Sciatic nerve (tissue), 2 donors: ENCODE measurements at regions not wholly inside any gene's neighbourhood (a gene's known extent, or its start where the extent isn't known, plus 50 kb on each side); places are given as distances from the start of the nearest gene placed in this dataset.

Experiments
- ATAC-seq: fragments of 200-7000 bp; cut with Tn5 transposase; one replicate; pipeline ENCODE4 v1.9.1; 2020; ENCODE audit warnings: mild to moderate bottlenecking, moderate library complexity
- DNase-seq: peaks from one replicate; pipeline ENCODE4 v3.0.0-alpha.2; 2020; ENCODE audit warnings: low spot score
- intact Hi-C: fragments of 100-400 bp; cut with DNase I; formaldehyde crosslinking; loops from one replicate; pipeline ENCODE4 v1.14.2; 2022
- donor health status: DM: no; HTN: no; CAD: no.
- donor health status: DM: no; HTN: no; CAD: no.

GRCh38 chr9:99421369-99421768 lies 199.3 kb downstream of the SEC61B start:
- intact Hi-C loops, result no loop called here
- no peak for DNase-seq
- ATAC-seq, result no peak

DNA sequence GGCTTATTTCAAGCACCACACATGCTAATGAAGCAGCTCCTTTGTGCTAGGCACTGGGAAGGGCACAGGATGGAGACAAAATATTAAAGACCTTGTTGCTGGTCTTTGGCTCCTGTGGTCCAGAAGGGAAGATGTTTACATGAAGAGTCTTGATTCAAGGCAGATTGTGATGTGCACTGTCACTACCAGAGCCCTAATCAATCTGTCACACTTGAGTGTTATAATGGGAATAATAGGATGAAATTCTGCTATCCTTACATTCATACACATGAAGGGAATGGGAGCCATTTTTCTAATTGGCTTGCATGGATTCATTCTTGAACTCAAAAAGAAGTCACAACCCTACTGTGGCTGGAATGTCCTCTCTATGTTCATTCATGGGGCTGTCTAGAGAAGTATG lies 203.0 kb downstream of the SEC61B start:
- intact Hi-C loops, result no loop called here
- no peak for ATAC-seq
- no peak for DNase-seq

DNA sequence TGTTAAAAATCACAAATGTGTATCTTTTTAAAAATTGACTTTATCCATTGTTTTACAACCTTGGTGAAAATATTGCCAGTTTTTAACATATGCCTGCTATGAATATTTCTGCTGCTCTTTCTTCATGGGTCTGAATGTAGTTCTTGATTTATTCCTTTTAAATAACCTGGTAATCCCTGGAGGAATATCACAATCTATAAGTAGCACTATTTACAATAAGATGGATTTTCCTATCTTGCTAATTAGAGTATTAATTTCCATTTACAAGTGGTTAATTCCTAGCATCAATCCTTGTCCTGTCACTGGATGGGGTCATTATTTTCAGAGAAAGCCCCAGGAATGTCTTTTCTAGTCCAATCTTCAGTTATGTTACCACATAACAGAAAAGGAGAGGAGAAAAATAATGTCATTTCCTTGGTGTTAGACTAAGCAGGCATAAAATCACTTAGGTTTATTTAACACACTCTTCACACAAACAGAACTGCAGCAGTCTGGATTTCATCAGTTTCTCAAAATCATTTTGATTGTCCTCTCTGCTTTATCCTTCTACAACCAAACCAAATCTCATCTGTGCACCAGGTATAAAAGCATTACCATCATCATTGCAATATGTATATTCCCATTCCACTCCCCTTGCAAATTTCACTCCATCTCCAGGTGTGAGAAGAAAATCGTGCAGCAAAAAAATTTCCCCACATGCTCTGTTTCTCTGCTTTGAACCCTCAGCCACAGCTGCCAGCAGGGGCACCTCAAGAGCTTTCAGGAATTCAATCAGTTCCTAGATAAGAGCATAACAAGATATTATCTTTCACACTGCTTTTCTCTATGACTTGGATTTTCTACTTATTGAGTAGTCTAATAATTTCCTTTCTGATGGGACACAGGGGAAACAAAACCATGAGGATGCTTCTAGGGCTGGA lies 204.1 kb downstream of the SEC61B start:
- ATAC-seq, result no peak
- DNase-seq, result no peak
- intact Hi-C loops, result no loop called here

- no peak for DNase-seq
- ATAC-seq, result no peak
Measured at GRCh38 chr9:99427260-99427659, 205.2 kb downstream of the SEC61B start.

DNA sequence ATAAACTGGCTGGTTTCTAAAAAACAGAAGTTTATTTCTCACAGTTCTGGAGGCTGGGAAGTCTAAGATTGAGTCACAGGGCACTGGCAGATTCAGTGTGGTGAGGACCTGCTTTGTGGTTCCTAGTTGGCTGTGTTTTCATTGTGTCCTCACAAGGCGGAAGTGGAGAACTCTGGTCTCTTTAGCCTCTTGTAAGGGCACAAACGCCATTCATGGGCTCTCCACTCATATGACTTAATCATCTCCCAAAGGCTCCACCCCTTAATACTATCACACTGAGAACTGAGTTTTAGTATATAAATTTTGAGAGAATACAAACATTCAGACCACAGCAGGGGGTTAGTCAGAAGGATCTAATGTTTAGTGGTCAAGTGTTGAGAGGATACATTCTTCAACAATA lies 208.2 kb downstream of the SEC61B start:
- no peak for ATAC-seq
- intact Hi-C loops, result no loop called here
- no peak for DNase-seq

More at GRCh38 chr9:99427260-99427659, 205.2 kb downstream of the SEC61B start:
- intact Hi-C loops, result no loop called here

DNA sequence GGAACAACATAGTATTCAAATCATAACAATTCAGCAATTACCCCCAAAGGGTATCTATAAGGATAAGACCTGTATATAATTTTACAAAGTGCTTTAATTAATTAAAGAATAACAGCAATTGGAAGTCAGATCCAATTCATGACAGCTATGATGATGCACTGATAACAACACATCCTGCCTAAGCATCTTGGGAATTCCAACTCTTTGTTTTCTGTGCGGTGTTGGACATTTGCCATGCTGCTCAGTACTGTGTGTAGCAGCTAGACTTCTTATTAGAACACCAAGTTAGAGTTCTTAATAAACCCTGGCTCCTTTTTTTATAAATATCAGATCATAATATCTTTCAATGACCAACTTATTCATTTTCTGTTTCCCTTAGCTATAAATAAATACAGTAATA lies 209.0 kb downstream of the SEC61B start:
- ATAC-seq (no peak), DNase-seq (no peak)
- intact Hi-C loops, result no loop called here

DNA sequence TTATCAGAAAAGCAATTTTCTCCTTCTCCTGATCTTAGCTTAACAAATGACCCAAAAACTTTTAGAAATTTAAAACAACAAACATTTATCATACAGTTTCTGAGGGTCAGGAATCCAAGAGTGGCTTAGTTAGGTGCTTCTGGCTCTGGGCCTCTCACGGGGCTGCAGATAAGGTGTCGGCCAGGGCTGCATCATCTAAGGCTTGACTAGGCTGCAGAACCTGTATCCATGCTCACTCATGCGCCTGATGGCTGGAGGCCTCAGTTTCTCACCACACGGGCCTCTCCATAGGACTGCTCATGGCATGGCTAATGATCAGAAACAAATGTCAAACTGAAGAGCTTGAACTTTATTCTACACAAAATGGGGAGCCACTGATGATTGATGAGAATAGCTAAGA lies 210.0 kb downstream of the SEC61B start:
- ATAC-seq, result no peak
- no peak for DNase-seq
- intact Hi-C loops, result no loop called here

GRCh38 chr9:99433095-99433494 lies 211.0 kb downstream of the SEC61B start:
- no peak for ATAC-seq
- intact Hi-C loops, result no loop called here
- no peak for DNase-seq

DNA sequence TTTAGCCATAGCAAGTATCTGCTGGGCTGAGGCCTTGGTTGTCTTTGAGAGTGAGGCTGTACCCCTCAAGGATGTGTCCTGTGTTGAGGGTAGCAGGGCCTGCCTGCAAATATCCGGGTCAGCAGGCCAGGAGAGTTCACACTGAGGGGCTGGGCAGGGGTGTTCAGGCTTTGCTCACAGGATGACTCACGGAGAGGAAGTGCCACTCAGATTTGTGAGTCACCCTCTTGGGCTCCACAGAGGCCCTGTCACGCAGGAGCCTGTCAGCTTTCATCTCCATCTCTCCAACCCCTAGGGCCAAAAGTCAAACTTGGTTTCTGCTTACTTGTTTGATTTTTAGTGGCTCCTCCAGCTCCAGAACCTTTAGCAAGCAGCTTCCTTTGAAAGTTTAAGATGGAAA lies 211.5 kb downstream of the SEC61B start:
- ATAC-seq, result no peak
- DNase-seq, result no peak
- intact Hi-C loops, result no loop called here

DNA sequence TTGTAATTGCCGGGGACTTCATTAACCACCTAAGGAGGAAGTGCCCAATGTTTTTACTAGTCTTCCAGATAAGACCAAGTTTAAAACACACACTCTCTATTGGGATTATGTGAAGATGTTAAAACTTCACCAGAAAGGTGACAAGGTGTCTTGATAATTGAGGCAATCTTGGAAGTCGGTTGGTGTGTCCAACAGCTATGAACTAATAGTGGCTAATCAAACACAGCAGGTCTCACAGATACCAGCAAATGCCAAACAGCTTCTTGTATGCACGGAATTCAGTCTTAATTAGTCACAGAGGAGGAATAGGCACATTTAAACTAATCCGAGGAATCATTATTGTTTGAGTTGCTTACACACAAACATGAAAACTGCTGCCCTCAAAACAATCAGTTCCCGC lies 214.5 kb downstream of the SEC61B start:
- intact Hi-C loops, result no loop called here
- DNase-seq (no peak), ATAC-seq (no peak)

DNA sequence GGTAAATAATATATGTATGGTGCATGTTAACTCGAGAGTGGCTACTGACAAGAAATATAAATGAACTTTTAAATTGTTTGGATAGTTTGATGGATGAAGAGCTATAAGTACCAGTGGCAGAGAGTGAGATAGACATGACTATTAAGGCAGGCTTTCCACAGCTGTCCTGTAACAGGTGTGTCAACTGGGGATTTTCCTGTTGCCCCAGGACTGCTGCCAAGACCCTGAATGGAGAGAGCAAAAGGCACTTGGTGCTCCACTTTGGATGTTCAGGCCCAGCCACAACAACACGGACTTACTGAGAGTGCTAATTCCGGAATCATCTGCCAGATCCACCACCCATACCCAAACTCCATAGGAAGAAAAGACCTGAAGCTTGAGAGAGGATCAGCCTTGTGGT lies 215.1 kb downstream of the SEC61B start:
- DNase-seq (no peak), ATAC-seq (no peak)
- intact Hi-C loops, result no loop called here

- intact Hi-C loops, result no loop called here
- ATAC-seq (no peak), DNase-seq (no peak)
Measured at GRCh38 chr9:99438596-99438995, 216.5 kb downstream of the SEC61B start.

- ATAC-seq (no peak), DNase-seq (no peak)
- intact Hi-C loops, result no loop called here
Measured at GRCh38 chr9:99441829-99442228, 219.7 kb downstream of the SEC61B start.

- DNase-seq (no peak), ATAC-seq (peak; percentile 85)
- intact Hi-C loops, result no loop called here
Measured at GRCh38 chr9:99445371-99445891, 223.3 kb downstream of the SEC61B start.

DNA sequence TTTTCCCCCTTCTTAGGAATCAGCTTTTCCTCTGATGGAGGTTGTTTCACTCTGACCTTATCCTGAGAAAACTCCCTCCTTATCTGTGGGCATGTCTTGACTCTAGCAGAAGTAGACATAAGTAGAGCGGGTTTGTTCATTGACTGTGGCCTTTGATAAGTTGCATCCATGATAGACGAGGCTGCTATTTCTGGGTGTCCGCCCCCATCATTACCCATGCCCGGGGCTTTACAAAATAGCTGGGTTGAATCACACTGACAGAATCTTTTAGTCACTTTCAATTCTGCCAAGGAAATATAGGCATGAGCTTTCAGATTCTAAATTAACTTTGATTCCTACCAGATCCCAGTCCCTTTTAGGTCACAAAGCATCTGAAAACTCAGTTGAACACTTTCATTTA lies 223.8 kb downstream of the SEC61B start:
- DNase-seq (no peak), ATAC-seq (no peak)
- intact Hi-C loops, result no loop called here

DNA sequence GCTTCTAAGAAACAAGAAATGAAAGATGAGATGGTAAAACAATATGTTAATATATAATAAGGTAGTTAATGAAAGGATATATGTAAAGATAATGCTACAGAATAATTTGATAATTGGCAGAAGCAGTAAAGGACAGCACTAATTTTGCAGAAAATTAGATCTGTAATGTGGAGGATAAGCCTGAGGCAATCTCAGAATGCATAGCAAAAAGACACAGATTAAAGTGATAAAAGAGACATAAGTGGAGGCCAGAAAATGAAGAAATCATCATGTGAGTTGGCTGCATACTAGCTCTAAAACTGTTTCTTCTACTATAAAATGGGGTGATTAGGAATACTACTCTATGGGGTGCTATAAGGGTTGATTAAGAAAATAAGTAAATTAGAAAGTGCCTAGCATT lies 225.9 kb downstream of the SEC61B start:
- DNase-seq (no peak), ATAC-seq (no peak)
- intact Hi-C loops, result no loop called here

GRCh38 chr9:99449726-99450125 lies 227.6 kb downstream of the SEC61B start:
- DNase-seq (no peak), ATAC-seq (no peak)
- intact Hi-C loops, result no loop called here

DNA sequence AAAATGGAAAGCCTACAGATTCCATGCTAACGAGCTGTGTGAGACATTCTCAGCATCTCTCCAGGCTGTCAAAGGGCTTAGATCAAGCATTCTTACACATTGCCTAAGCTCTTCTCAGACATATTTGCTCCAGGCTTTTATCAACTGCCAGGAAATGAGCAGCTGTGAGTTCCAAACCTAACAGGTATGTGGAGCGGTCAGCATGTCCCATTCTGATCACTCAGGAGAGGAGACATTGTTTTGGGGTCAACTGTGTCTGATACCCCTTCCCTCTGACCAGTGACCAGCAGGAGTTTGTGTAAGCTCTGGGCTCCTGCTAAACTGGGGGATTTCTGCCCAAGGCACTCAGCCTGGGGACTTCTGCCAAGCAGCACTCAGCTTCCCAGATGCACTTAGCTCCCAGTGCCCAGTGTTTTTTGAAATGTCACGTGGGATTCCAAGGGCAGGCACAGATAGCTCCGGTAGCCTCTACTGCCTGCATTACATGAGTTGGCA lies 229.1 kb downstream of the SEC61B start:
- ATAC-seq (no peak), DNase-seq (no peak)
- intact Hi-C loops, result no loop called here

DNA sequence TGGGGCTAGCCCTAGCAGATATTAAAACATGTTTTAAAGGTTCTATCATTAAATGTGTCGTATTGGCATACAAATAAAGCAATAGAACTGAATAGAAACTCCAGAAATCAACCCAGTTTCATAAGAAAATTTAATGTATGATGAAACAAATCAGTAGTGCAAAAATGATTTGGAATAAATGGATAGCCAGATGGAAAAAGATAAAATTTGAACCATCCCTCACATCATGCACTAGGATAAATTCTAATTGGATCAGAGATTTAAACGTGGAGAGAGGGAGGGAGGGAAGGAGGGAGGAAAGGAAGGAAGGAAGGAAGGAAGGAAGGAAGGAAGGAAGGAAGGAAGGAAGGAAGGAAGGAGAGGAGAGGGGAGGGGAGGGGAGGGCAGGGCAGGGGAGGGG lies 235.3 kb downstream of the SEC61B start:
- DNase-seq (no peak), ATAC-seq (no peak)
- intact Hi-C loops, result no loop called here

DNA sequence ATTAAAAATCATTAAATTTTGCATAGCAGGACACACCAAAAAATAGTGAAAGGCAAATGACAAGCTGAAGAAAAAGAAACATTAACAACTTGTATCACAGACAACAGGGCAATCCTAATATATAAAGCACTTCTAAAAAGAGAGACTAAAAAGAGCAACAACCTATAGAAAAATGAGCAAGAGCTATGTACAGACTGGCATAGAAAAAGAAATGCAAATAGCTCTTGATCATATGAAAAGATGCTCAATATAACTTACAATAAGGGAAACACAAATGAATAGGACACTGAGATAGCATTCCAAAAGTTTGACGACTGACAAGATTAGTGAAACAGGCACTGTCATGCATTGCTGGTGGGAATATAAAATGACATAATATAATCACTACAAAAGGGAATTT lies 235.9 kb downstream of the SEC61B start:
- DNase-seq, result no peak
- no peak for ATAC-seq
- intact Hi-C loops, result no loop called here

DNA sequence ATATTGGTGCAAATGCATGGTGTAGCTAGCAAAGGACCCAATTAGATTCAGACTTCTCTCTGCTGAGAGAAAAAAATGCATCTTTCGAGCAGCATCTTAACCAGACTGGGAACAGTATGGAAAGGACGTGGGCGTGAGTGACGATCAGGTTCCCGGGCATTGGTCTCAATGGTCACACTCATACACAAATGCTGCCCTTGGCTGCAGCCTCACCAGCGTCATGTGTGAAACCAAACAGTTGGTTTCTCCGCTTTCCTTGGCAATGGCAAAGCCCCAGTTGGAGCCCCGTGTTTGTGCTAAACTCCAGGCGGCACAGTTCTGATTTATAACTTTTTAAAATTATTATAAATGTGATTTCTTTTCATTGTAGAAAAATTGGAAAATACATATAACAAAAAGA lies 237.8 kb downstream of the SEC61B start:
- DNase-seq (no peak), ATAC-seq (no peak)
- intact Hi-C loops, result no loop called here
